HG03175 (cell line): ENCODE measurements at regions not wholly inside any gene's neighbourhood (a gene's known extent, or its start where the extent isn't known, plus 50 kb on each side); places are given as distances from the start of the nearest gene placed in this dataset.
"Not testable (repeated sequence)": the region's sequence is repeated elsewhere in the genome, so short reads cannot be mapped to it uniquely, and the experiment has no call there.

Experiments
- ATAC-seq: cut with Tn5 transposase; IDR thresholded peaks from one replicate; pipeline ENCODE4 v1.9.1; 2021; ENCODE audit warnings: mild to moderate bottlenecking, moderate library complexity; ENCODE audit not compliant: unreplicated experiment

DNA sequence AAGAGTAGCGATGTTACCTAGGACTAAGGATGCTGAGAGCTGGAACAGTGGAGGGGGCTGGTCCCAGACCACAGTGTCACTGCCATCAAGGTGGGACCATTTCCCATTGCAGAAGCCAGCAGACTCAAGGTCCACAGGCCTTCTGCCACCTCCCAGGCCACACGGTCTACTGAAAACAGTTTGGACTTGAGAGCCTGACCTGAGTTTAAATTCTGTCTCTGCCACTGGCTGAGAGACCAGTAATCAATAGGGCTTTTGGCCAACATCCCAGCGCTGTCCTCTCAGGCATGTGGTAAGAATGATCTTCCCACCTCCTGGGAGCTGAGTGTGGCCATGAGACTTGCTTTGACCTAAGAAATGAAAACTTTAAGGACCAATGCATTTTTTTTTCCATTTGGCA is 331.4 kb upstream of the CDH5 start:
- ATAC-seq, result no peak

GRCh38 chr16:66032841-66033240 is 333.6 kb upstream of the CDH5 start:
- ATAC-seq, result no peak

- ATAC-seq, result no peak
Observed at GRCh38 chr16:66030036-66030435, 336.5 kb upstream of the CDH5 start.

- ATAC-seq, result no peak
Observed at GRCh38 chr16:66028510-66029216, 337.8 kb upstream of the CDH5 start.

GRCh38 chr16:66026787-66027330 is 339.6 kb upstream of the CDH5 start:
- no peak for ATAC-seq

GRCh38 chr16:66026211-66026610 is 340.3 kb upstream of the CDH5 start:
- no peak for ATAC-seq

DNA sequence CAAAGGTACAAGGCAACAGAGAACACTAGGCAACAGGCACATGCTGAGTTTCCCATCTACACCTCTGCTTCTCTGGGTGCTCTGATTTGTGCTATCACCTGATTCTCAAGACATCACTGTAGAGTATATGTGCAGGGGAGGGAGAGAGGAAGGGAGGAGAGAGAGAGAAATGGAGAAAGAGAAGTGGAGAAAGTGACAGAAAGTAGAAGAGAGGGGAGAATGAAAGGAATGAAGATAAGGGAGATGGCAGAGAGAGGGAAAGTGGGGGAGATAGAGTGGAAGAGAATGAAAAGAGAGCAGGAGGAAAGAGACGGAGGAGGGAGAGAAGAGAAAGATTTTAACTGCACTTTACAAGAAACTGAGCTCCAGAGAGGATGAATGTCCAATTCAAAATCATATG is 340.7 kb upstream of the CDH5 start:
- no peak for ATAC-seq

DNA sequence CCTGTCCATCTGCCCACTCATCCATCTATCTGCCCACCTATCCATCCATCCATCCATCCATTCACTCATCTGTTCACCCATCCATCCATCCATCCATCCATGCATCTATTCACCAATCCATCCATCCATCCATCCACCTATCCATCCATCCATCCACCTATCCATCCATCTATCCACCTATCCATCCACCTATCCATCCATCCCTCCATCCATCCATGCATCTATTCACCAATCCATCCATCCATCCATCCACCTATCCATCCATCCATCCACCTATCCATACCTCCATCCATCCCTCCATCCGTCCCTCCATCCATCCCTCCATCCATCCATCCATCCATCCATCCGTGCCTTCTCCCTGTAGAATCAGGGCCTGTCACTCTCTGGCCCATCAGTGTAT is 341.9 kb upstream of the CDH5 start:
- ATAC-seq, result not testable (repeated sequence)

DNA sequence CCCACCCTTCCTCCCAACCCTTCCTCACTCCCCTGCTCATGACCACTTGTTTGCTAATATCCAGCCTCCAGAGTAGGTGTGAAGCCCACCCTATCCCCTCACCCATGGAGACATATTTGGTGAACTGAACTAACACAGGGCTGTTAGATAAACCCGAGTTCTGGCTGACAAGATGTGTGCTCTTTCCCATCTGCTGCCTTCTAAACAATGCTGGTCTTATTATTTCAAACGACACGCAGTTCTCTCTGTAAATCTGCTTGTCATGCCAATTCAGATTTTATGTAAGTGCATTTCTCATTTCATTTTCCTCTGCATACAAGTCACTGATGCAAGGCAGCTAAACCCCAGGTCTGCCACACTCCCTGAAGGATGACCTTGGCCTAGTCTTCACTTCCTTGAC is 343.0 kb upstream of the CDH5 start:
- no peak for ATAC-seq

GRCh38 chr16:66020642-66021041 is 345.8 kb upstream of the CDH5 start:
- no peak for ATAC-seq

GRCh38 chr16:66020046-66020445 is 346.4 kb upstream of the CDH5 start:
- ATAC-seq, result no peak

- ATAC-seq, result not testable (repeated sequence)
Observed at GRCh38 chr16:66019502-66019901, 347.0 kb upstream of the CDH5 start.

DNA sequence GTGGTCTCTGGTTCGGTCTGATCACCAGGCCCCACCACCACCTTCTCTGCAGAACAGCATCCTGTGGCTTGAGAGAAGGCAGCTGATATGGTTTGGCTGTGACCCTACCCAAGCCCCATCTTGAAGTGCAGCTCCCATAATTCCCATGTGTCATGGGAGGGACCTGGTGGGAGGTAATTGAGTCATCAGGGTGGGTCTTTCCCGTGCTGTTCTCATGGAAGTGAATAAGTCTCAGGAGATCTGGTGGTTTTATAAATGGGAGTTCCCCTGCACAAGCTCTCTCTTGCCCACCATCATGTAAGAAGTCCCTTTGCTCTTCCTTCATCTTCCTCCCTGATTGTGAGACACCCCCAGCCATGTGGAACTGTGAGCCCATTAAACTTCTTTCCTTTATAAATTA is 352.3 kb upstream of the CDH5 start:
- no peak for ATAC-seq

GRCh38 chr16:66013486-66013885 is 353.0 kb upstream of the CDH5 start:
- no peak for ATAC-seq

DNA sequence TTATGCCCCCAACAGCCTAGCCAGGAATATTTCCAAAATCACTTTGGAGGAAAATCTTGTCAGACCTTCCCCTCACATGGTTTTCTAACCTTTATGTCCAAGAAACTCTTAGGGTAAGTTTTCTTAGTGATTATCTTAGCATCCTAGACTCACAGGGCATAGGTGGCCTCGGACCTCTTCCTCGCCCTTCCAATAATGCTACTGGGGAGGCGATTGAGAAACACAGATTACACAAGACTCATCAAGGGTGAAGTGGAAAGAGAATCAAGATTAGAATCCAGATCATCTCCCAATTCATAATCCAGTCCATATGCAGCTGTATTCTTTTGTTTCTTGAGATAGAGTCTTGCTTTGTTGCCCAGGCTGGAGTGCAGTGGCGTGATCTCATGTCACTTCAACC is 358.4 kb upstream of the CDH5 start:
- no peak for ATAC-seq

- ATAC-seq, result no peak
Observed at GRCh38 chr16:66007717-66008116, 358.8 kb upstream of the CDH5 start.

DNA sequence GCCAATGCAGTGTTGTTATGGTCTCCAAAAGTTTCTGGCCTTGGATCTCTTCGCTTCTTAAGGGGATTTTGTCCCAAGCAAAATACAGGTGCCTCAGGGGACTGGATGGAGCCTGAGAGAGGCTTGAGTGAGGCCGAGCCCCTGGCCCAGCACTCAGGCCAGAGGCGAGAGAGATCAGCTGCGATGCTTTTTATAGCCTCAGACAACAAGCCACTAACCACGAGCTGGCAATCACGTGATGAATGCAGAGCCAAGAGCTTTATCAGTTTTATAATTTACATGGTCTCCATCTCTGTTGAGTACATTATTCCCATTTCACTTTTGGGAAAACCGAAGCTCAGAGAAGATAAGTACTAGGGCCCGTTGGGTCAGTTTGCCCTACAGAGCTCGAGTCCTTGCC is 360.0 kb upstream of the CDH5 start:
- no peak for ATAC-seq

- no peak for ATAC-seq
Observed at GRCh38 chr16:66004699-66005098, 361.8 kb upstream of the CDH5 start.

GRCh38 chr16:66003201-66003600 is 363.3 kb upstream of the CDH5 start:
- no peak for ATAC-seq

DNA sequence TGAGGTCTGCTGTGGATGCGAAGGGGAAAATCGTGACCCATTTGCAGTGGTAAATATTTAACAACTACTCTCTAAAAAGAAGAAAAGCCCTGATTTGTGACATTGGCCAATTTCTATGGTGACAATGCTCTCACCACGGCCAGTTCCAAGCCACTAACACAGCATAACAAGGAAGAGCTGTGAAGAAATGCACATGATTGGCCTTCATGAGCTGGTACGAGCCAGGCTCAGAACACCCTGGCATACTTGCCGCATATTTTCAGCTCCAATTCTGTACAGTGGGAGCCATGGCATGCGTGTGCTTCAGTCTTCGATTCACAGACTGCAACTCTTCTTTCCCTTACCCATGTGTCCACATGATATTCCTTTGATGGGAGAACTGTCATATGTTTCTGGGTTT is 363.9 kb upstream of the CDH5 start:
- ATAC-seq, result no peak

GRCh38 chr16:66001432-66001831 is 365.1 kb upstream of the CDH5 start:
- ATAC-seq, result no peak

- ATAC-seq, result no peak
Observed at GRCh38 chr16:65998443-65998842, 368.0 kb upstream of the CDH5 start.

DNA sequence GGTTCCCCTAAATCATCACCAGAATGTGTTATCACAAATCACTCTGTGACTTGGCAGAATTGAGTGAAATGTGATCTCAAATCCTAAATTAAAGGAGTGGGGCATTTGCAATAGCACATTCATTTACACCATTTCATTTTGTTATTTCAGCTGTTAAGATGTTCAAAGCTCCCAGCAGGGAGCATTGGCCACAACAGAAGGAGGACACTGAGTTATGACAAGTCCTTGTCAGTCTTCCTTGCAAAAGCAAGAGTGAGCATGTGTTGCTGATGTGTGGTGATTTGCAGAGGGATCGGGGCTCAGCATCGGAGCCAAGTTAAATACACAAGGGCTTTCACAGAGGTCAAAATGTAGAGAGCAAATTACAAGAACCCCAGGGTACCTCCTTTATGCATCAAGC is 372.2 kb upstream of the CDH5 start:
- no peak for ATAC-seq
